ENCODE measurements at regions not wholly inside any gene's neighbourhood (a gene's known extent, or its start where the extent isn't known, plus 50 kb on each side); places are given as distances from the start of the nearest gene placed in this dataset.

- ATAC-seq (no peak), DNase-seq (ENCODE audit: low read depth in 1 of 2, low spot score in 1 of 2) (no peak), FAIRE-seq (no peak)
- H3K4me2 ChIP-seq: no peak overlapping the region
- H3K27ac ChIP-seq: no peak overlapping the region
- no peak overlapping the region for H3K4me3 ChIP-seq
- no peaks in the 10 kb centered on the region for H3K4me1 ChIP-seq
- no peak for TF ChIP-seq RCOR1 (IDR thresholded peaks at IDR 0.05; ENCODE audit: low read depth, low read length)
- TF ChIP-seq, protein P1, sequence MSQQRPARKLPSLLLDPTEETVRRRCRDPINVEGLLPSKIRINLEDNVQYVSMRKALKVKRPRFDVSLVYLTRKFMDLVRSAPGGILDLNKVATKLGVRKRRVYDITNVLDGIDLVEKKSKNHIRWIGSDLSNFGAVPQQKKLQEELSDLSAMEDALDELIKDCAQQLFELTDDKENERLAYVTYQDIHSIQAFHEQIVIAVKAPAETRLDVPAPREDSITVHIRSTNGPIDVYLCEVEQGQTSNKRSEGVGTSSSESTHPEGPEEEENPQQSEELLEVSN (IDR thresholded peaks at IDR 0.05; ENCODE audit: borderline replicate concordance, low read depth): no peak
- TF ChIP-seq NPAS2 (CRISPR knock-in tag; IDR thresholded peaks at IDR 0.05; ENCODE audit: borderline replicate concordance): no peak
- TF ChIP-seq SREBF2 (IDR thresholded peaks at IDR 0.05): no peak
- no peak for TF ChIP-seq POLR2A (IDR thresholded peaks at IDR 0.05; ENCODE audit: low read length)
- TF ChIP-seq ELK1 (IDR thresholded peaks at IDR 0.05; ENCODE audit: low read depth, low read length): no peak
- TF ChIP-seq, protein P2, sequence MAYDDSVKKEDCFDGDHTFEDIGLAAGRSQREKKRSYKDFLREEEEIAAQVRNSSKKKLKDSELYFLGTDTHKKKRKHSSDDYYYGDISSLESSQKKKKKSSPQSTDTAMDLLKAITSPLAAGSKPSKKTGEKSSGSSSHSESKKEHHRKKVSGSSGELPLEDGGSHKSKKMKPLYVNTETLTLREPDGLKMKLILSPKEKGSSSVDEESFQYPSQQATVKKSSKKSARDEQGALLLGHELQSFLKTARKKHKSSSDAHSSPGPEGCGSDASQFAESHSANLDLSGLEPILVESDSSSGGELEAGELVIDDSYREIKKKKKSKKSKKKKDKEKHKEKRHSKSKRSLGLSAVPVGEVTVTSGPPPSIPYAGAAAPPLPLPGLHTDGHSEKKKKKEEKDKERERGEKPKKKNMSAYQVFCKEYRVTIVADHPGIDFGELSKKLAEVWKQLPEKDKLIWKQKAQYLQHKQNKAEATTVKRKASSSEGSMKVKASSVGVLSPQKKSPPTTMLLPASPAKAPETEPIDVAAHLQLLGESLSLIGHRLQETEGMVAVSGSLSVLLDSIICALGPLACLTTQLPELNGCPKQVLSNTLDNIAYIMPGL (CRISPR knock-in tag; IDR thresholded peaks at IDR 0.05; ENCODE audit: borderline replicate concordance): no peak
- H3K9me3 ChIP-seq: no peaks in the 10 kb centered on the region
- POLR2A ChIA-PET: no interaction called here
- 53% methylated on average over 4 of the region's 4 CpGs for WGBS (ENCODE audit: missing lambda C conversion rate)
- CTCF ChIA-PET: interaction anchor here (3.3 kb wide), 1 partner anchor 15 kb away, joined by 8 read pairs; no protein-coding TSS in a partner anchor
Measured at GRCh38 chr7:148487912-148488311, 102.7 kb upstream of the C7orf33 start.

- ChIA-PET POLR2A (no interaction called here), CTCF (no interaction called here)
- no peak overlapping the region for H3K4me2 ChIP-seq
- no peak for TF ChIP-seq ZSCAN20 (CRISPR knock-in tag; IDR thresholded peaks at IDR 0.05)
- no peak for TF ChIP-seq EHF (CRISPR knock-in tag; IDR thresholded peaks at IDR 0.05)
- TF ChIP-seq NR3C1 (IDR thresholded peaks at IDR 0.05): no peak
- TF ChIP-seq, protein P3, sequence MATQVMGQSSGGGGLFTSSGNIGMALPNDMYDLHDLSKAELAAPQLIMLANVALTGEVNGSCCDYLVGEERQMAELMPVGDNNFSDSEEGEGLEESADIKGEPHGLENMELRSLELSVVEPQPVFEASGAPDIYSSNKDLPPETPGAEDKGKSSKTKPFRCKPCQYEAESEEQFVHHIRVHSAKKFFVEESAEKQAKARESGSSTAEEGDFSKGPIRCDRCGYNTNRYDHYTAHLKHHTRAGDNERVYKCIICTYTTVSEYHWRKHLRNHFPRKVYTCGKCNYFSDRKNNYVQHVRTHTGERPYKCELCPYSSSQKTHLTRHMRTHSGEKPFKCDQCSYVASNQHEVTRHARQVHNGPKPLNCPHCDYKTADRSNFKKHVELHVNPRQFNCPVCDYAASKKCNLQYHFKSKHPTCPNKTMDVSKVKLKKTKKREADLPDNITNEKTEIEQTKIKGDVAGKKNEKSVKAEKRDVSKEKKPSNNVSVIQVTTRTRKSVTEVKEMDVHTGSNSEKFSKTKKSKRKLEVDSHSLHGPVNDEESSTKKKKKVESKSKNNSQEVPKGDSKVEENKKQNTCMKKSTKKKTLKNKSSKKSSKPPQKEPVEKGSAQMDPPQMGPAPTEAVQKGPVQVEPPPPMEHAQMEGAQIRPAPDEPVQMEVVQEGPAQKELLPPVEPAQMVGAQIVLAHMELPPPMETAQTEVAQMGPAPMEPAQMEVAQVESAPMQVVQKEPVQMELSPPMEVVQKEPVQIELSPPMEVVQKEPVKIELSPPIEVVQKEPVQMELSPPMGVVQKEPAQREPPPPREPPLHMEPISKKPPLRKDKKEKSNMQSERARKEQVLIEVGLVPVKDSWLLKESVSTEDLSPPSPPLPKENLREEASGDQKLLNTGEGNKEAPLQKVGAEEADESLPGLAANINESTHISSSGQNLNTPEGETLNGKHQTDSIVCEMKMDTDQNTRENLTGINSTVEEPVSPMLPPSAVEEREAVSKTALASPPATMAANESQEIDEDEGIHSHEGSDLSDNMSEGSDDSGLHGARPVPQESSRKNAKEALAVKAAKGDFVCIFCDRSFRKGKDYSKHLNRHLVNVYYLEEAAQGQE (IDR thresholded peaks at IDR 0.05): no peak
- TF ChIP-seq MAFK (IDR thresholded peaks at IDR 0.05; ENCODE audit: partially characterized antibody): no peak
- TF ChIP-seq GATA3 (IDR thresholded peaks at IDR 0.05; ENCODE audit: borderline replicate concordance): no peak
- no peak for TF ChIP-seq NFE2L2 (conservative IDR thresholded peaks at IDR 0.05; ENCODE audit: low read length)
- no peak overlapping the region for H3K4me3 ChIP-seq
- FAIRE-seq (no peak), DNase-seq (ENCODE audit: low read depth in 1 of 2, low spot score in 1 of 2) (no peak), ATAC-seq (peak; percentile 27 to 30; a peak in 1 of 6 replicates)
- 43% methylated on average over 6 of the region's 6 CpGs for WGBS (ENCODE audit: missing lambda C conversion rate)
- no peaks in the 10 kb centered on the region for H3K9me3 ChIP-seq
- H3K27ac ChIP-seq: no peak overlapping the region
- no peaks in the 10 kb centered on the region for H3K4me1 ChIP-seq
Measured at GRCh38 chr7:148489678-148490077, 100.9 kb upstream of the C7orf33 start.

GRCh38 chr7:148492157-148492860 is 98.3 kb upstream of the C7orf33 start:
- ATAC-seq (no peak), DNase-seq (ENCODE audit: low read depth in 1 of 2, low spot score in 1 of 2) (no peak), FAIRE-seq (no peak)
- TF ChIP-seq KDM5A (IDR thresholded peaks at IDR 0.05): no peak
- TF ChIP-seq MAFK (IDR thresholded peaks at IDR 0.05; ENCODE audit: partially characterized antibody): peak; percentile 20
- no peak for TF ChIP-seq MAZ (IDR thresholded peaks at IDR 0.05; ENCODE audit: borderline replicate concordance, low read depth, low read length)
- no peak for TF ChIP-seq CHD2 (IDR thresholded peaks at IDR 0.05; ENCODE audit: low read length, partially characterized antibody)
- no peak for TF ChIP-seq FOSL2 (IDR thresholded peaks at IDR 0.05)
- TF ChIP-seq FOSL2 (CRISPR knock-in tag; IDR thresholded peaks at IDR 0.05): no peak
- TF ChIP-seq JUNB (IDR thresholded peaks at IDR 0.05): no peak
- no peak for TF ChIP-seq ZFP36 (IDR thresholded peaks at IDR 0.05; ENCODE audit: borderline replicate concordance, partially characterized antibody)
- Histone ChIP-seq H3K4me2 (no peak overlapping the region), H3K27ac (no peak overlapping the region), H3K9me3 (no peaks in the 10 kb centered on the region), H3K4me3 (no peak overlapping the region), H3K4me1 (no peaks in the 10 kb centered on the region)
- ChIA-PET CTCF (no interaction called here), POLR2A (no interaction called here)
- 51% methylated on average over 3 of the region's 3 CpGs for WGBS (ENCODE audit: missing lambda C conversion rate)
